Prostate gland (tissue), 2 donors: ENCODE measurements at regions not wholly inside any gene's neighbourhood (a gene's known extent, or its start where the extent isn't known, plus 50 kb on each side); places are given as distances from the start of the nearest gene placed in this dataset.

Source experiments
- POLR2A ChIP-seq: fragments of 450-650 bp; IDR thresholded peaks from one replicate; pipeline ENCODE4 v1.6.1; 2016; ENCODE audit warnings: antibody characterized with exemption, mild to moderate bottlenecking
- TF ChIP-seq, protein P1 (sequence below), 4 experiments: fragments of 200-600 bp in 2 of 4; fragments of 450-650 bp in 2 of 4; sonication (generic) in 2 of 4; IDR thresholded peaks; 1 replicate in 3 of 4; 2 replicates in 1 of 4; pipeline ENCODE4 v1.5.1; 2016 to 2019; ENCODE audit warnings: antibody characterized with exemption in 4 of 4, mild to moderate bottlenecking in 2 of 4, moderate library complexity in 2 of 4

GRCh38 chr2:145736871-145737270 is 1217.0 kb upstream of the ZEB2 start:
- TF ChIP-seq, protein P1, sequence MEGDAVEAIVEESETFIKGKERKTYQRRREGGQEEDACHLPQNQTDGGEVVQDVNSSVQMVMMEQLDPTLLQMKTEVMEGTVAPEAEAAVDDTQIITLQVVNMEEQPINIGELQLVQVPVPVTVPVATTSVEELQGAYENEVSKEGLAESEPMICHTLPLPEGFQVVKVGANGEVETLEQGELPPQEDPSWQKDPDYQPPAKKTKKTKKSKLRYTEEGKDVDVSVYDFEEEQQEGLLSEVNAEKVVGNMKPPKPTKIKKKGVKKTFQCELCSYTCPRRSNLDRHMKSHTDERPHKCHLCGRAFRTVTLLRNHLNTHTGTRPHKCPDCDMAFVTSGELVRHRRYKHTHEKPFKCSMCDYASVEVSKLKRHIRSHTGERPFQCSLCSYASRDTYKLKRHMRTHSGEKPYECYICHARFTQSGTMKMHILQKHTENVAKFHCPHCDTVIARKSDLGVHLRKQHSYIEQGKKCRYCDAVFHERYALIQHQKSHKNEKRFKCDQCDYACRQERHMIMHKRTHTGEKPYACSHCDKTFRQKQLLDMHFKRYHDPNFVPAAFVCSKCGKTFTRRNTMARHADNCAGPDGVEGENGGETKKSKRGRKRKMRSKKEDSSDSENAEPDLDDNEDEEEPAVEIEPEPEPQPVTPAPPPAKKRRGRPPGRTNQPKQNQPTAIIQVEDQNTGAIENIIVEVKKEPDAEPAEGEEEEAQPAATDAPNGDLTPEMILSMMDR (IDR thresholded peaks at IDR 0.05) = no peak
- no peak for TF ChIP-seq POLR2A
